Prostate gland (tissue), 2 donors: ENCODE measurements at regions not wholly inside any gene's neighbourhood (a gene's known extent, or its start where the extent isn't known, plus 50 kb on each side); places are given as distances from the start of the nearest gene placed in this dataset.
"Not testable (repeated sequence)": the region's sequence is repeated elsewhere in the genome, so short reads cannot be mapped to it uniquely, and the experiment has no call there.

Experiments used
- POLR2A ChIP-seq: fragments of 450-650 bp; IDR thresholded peaks from one replicate; pipeline ENCODE4 v1.6.1; 2016; ENCODE audit warnings: antibody characterized with exemption, mild to moderate bottlenecking
- POLR2AphosphoS5 ChIP-seq: sonication (generic); formaldehyde crosslinking; IDR thresholded peaks from one replicate; pipeline ENCODE4 v1.6.1; 2017; ENCODE audit warnings: antibody characterized with exemption
- TF ChIP-seq, protein P1 (sequence below), 4 experiments: fragments of 200-600 bp in 2 of 4; fragments of 450-650 bp in 2 of 4; sonication (generic) in 2 of 4; IDR thresholded peaks; 1 replicate in 3 of 4; 2 replicates in 1 of 4; pipeline ENCODE4 v1.5.1; 2016 to 2019; ENCODE audit warnings: antibody characterized with exemption in 4 of 4, mild to moderate bottlenecking in 2 of 4, moderate library complexity in 2 of 4

DNA sequence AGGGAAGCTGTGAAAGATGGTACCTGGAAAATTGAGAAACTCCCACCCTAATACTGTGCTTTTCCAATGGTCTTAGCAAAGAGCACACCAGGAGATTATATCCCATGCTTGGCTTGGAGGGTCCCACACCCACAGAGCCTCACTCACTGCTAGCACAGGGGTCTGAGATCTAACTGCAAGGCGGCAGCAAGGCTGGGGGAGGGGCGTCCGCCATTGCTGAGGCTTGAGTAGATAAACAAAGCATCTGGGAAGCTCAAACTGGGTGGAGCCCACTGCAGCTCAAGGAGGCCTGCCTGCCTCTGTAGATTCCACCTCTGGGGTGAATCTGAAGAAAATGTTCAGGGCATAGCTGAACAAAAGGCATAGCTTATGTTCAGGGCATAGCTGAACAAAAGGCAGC is 510.6 kb upstream of the LMO3 start:
- TF ChIP-seq, protein P1, sequence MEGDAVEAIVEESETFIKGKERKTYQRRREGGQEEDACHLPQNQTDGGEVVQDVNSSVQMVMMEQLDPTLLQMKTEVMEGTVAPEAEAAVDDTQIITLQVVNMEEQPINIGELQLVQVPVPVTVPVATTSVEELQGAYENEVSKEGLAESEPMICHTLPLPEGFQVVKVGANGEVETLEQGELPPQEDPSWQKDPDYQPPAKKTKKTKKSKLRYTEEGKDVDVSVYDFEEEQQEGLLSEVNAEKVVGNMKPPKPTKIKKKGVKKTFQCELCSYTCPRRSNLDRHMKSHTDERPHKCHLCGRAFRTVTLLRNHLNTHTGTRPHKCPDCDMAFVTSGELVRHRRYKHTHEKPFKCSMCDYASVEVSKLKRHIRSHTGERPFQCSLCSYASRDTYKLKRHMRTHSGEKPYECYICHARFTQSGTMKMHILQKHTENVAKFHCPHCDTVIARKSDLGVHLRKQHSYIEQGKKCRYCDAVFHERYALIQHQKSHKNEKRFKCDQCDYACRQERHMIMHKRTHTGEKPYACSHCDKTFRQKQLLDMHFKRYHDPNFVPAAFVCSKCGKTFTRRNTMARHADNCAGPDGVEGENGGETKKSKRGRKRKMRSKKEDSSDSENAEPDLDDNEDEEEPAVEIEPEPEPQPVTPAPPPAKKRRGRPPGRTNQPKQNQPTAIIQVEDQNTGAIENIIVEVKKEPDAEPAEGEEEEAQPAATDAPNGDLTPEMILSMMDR (IDR thresholded peaks at IDR 0.05) = not testable (repeated sequence)
- TF ChIP-seq POLR2A, POLR2AphosphoS5: not testable (repeated sequence)
